Vagina (tissue), 2 donors: ENCODE measurements at regions not wholly inside any gene's neighbourhood (a gene's known extent, or its start where the extent isn't known, plus 50 kb on each side); places are given as distances from the start of the nearest gene placed in this dataset.

Source experiments
- POLR2AphosphoS5 ChIP-seq, 2 donors: sonication (generic); formaldehyde crosslinking; IDR thresholded peaks; one replicate each; pipeline ENCODE4 v1.9.0; 2017; ENCODE audit warnings: antibody characterized with exemption in 2 of 2, mild to moderate bottlenecking in 2 of 2, low read depth in 1 of 2; ENCODE audit not compliant: insufficient read depth in 1 of 2
- TF ChIP-seq, protein P1 (sequence below), 3 experiments: fragments of 450-650 bp in 2 of 3; fragments of 200-600 bp in 1 of 3; sonication (generic) in 1 of 3; IDR thresholded peaks; one replicate each; pipeline ENCODE4 v1.5.1; 2017 to 2019; ENCODE audit warnings: antibody characterized with exemption in 3 of 3, mild to moderate bottlenecking in 2 of 3, moderate library complexity in 2 of 3

DNA sequence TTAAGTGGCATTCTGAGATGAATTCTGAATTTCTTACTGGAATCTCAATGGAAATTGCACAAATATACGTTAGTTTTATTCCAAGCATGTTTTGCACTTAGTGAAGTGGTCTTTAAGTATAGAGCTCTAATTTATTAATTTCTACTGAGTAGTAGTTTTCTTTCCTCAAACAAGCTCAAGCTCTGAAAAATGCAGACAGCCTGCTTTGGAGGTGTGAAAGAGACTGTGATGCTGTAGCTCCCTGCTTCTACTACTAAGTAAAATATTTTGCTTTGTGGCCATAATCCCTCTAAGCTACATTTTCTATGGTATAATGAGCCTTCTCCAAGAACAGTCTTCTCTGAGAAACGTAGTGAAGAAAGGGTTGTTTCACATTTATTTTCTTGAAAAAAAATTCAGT lies 243.5 kb upstream of the HS3ST5 start:
- TF ChIP-seq, protein P1, sequence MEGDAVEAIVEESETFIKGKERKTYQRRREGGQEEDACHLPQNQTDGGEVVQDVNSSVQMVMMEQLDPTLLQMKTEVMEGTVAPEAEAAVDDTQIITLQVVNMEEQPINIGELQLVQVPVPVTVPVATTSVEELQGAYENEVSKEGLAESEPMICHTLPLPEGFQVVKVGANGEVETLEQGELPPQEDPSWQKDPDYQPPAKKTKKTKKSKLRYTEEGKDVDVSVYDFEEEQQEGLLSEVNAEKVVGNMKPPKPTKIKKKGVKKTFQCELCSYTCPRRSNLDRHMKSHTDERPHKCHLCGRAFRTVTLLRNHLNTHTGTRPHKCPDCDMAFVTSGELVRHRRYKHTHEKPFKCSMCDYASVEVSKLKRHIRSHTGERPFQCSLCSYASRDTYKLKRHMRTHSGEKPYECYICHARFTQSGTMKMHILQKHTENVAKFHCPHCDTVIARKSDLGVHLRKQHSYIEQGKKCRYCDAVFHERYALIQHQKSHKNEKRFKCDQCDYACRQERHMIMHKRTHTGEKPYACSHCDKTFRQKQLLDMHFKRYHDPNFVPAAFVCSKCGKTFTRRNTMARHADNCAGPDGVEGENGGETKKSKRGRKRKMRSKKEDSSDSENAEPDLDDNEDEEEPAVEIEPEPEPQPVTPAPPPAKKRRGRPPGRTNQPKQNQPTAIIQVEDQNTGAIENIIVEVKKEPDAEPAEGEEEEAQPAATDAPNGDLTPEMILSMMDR (IDR thresholded peaks at IDR 0.05) = no peak
- no peak for TF ChIP-seq POLR2AphosphoS5 (IDR thresholded peaks at IDR 0.05; ENCODE audit: insufficient read depth in 1 of 2, low read depth in 1 of 2)
